ENCODE measurements at regions not wholly inside any gene's neighbourhood (a gene's known extent, or its start where the extent isn't known, plus 50 kb on each side); places are given as distances from the start of the nearest gene placed in this dataset.
A peak's percentile ranks its signal among the peaks of the same experiment; 100 is the strongest.

DNA sequence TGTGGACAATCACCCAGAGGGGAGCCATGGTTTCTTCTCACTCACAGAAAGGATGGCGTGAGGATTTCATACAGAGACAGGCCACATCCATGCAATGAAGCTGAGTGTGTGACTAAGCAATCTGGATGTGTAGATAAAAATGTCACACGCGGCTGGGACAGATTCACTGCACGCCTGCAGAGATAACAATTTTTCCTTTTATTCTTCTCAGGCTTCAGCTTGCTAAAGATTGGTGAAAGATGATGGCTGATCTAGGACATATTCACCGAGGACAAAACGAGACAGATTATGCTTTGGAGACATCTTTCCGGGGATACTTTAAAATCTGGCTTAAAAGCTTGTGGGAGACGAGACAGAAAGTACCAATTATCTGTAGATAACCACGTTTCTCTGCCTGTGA, 313.9 kb upstream of the TRPC7 start:
- no peak overlapping the region for H3K4me3 ChIP-seq
- intact Hi-C loops (cut with DNase I; ENCODE audit: low total_unique reads) = no loop called here
- no peak overlapping the region for H3K27ac ChIP-seq
- no peaks in the 10 kb centered on the region for H3K36me3 ChIP-seq
- ATAC-seq (no peak), DNase-seq (no peak)
- no peaks in the 10 kb centered on the region for H3K9me3 ChIP-seq
- no peaks in the 10 kb centered on the region for H3K4me1 ChIP-seq
- H3K27me3 ChIP-seq = no peaks in the 10 kb centered on the region
- TF ChIP-seq, protein P1, sequence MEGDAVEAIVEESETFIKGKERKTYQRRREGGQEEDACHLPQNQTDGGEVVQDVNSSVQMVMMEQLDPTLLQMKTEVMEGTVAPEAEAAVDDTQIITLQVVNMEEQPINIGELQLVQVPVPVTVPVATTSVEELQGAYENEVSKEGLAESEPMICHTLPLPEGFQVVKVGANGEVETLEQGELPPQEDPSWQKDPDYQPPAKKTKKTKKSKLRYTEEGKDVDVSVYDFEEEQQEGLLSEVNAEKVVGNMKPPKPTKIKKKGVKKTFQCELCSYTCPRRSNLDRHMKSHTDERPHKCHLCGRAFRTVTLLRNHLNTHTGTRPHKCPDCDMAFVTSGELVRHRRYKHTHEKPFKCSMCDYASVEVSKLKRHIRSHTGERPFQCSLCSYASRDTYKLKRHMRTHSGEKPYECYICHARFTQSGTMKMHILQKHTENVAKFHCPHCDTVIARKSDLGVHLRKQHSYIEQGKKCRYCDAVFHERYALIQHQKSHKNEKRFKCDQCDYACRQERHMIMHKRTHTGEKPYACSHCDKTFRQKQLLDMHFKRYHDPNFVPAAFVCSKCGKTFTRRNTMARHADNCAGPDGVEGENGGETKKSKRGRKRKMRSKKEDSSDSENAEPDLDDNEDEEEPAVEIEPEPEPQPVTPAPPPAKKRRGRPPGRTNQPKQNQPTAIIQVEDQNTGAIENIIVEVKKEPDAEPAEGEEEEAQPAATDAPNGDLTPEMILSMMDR (IDR thresholded peaks at IDR 0.05 in 4 of 5, conservative IDR thresholded peaks at IDR 0.05 in 1 of 5) = no peak
- TF ChIP-seq POLR2A (IDR thresholded peaks at IDR 0.05) = no peak
- in situ Hi-C loops (cut with MboI; ENCODE audit: low sequenced_read_pairs in 4 of 4) = no loop called here

DNA sequence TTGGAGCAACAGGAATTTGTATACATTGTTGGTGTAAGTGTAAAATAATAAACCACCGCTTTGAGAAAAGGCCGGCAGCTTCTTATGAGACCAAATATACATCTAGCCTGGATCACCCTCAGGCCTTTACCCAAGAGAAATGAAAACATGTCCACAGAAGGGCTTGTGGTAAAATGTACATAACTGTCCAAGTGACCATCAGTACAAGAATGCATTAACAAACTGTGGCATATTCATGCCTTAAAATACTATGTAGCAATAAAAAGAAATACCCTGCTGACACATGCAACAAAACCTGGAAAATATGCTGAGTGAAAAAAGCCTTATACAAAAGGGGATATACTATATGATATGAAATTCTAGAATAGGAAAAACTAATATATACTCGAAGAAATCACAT, 311.9 kb upstream of the TRPC7 start:
- in situ Hi-C loops (cut with MboI; ENCODE audit: low sequenced_read_pairs in 4 of 4) = no loop called here
- no peak for TF ChIP-seq POLR2A (IDR thresholded peaks at IDR 0.05)
- ATAC-seq = no peak

DNA sequence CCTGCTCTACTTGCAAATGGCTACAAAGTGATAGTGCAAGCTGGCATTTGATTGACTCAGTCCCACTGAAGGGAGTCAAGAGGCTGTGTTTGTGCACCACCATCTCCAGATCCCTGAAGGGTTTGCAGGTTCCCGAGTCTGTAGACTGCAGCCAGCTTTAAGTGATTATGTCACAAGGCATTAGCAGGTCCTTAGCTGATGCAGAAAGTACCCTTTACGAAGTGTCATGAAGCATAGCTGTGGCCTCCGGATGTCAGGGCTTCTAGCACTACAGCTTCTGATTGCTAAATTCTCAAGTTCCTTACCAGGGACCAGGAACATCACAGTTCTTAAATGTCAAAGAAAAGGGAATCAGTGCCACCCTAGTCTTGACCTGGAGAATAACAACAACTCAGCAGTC, 311.3 kb upstream of the TRPC7 start:
- ATAC-seq (no peak), DNase-seq (no peak)
- in situ Hi-C loops (cut with MboI; ENCODE audit: low sequenced_read_pairs in 4 of 4) (no loop called here), intact Hi-C loops (cut with DNase I; ENCODE audit: low total_unique reads) (no loop called here)
- H3K4me3 ChIP-seq = no peak overlapping the region
- H3K27me3 ChIP-seq = no peaks in the 10 kb centered on the region
- no peak for TF ChIP-seq POLR2A (IDR thresholded peaks at IDR 0.05)
- H3K36me3 ChIP-seq = no peaks in the 10 kb centered on the region
- H3K27ac ChIP-seq = no peak overlapping the region
- H3K4me1 ChIP-seq = no peaks in the 10 kb centered on the region
- H3K9me3 ChIP-seq = no peaks in the 10 kb centered on the region

More for the DNA sequence above, 311.9 kb upstream of the TRPC7 start:
- Histone ChIP-seq H3K9me3 (no peaks in the 10 kb centered on the region), H3K27ac (no peak overlapping the region), H3K4me3 (no peak overlapping the region), H3K27me3 (no peaks in the 10 kb centered on the region), H3K4me1 (no peaks in the 10 kb centered on the region), H3K36me3 (no peaks in the 10 kb centered on the region)
- no peak for DNase-seq
- intact Hi-C loops (cut with DNase I; ENCODE audit: low total_unique reads) = no loop called here

DNA sequence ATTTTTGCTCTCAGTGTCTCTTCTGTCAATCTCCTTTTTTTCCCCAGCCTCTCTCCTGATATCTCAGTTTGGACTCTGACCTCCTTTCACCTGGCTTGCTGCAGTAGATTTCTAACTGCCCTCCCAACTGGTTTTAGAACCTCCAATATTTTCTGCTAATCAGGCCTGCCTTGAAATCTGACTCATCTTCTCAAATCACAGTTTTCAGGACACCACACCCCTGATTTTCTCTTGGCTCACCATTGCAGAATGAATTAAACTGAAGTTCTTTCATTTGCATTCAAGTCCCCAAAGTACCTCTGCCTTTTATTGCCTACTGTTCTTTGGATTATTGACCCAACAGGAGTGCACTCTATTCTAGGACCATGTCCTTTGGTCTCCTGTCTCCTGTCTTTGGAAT, 310.4 kb upstream of the TRPC7 start:
- Histone ChIP-seq H3K27me3 (no peaks in the 10 kb centered on the region), H3K9me3 (no peaks in the 10 kb centered on the region), H3K4me1 (no peaks in the 10 kb centered on the region), H3K36me3 (no peaks in the 10 kb centered on the region), H3K4me3 (no peak overlapping the region), H3K27ac (no peak overlapping the region)
- no peak for ATAC-seq
- no peak for DNase-seq
- intact Hi-C loops (cut with DNase I; ENCODE audit: low total_unique reads) = no loop called here
- in situ Hi-C loops (cut with MboI; ENCODE audit: low sequenced_read_pairs in 4 of 4) = no loop called here
- TF ChIP-seq, protein P1 (IDR thresholded peaks at IDR 0.05 in 4 of 5, conservative IDR thresholded peaks at IDR 0.05 in 1 of 5) = no peak
- no peak for TF ChIP-seq POLR2A (IDR thresholded peaks at IDR 0.05)

DNA sequence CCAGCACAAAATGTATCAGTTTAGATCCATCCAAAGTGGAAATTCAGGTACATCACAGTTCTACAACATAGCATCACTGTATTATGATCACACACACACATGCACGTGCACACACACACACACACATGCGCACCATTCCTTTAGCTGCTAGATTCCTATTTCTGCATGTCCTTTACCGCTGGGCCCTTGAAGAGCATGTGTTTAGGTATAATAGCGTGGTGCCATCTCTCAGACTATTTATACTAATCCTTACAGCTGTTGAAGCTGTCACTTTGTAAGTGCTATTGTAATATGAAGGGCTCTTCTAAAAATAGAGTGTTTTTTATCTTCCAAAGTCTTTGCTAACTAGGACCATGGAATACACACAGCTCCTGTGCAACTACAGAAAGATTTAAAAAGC, 308.8 kb upstream of the TRPC7 start:
- intact Hi-C loops (cut with DNase I; ENCODE audit: low total_unique reads) = no loop called here
- peak in 1 of 2 donors; percentile 66 for ATAC-seq

DNA sequence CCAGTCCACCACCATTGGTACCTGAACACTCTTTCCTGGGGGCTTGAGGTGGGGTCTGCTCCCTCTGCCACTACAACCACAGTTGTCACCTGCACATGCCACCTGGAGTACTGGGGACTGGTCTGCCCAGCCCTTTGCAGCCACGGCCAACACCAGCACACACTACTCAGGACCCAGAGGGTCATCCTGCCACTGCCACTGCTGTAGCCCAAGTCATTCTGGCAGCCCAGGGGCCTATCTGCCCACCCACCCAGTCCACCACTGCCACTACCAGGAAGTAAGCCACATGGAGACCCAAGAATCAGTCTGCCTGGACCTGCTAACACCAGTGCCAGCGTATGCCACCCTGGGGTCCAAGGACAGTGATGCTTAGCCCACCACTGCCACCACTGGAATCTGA, 302.4 kb upstream of the TRPC7 start:
- in situ Hi-C loops (cut with MboI; ENCODE audit: low sequenced_read_pairs in 4 of 4) = no loop called here
- Histone ChIP-seq H3K4me3 (no peak overlapping the region), H3K27ac (no peak overlapping the region), H3K9me3 (no peaks in the 10 kb centered on the region), H3K27me3 (no peaks in the 10 kb centered on the region), H3K4me1 (no peaks in the 10 kb centered on the region), H3K36me3 (no peaks in the 10 kb centered on the region)
- no peak for TF ChIP-seq POLR2A (IDR thresholded peaks at IDR 0.05)
- TF ChIP-seq, protein P1 (IDR thresholded peaks at IDR 0.05 in 4 of 5, conservative IDR thresholded peaks at IDR 0.05 in 1 of 5) = no peak
- intact Hi-C loops (cut with DNase I; ENCODE audit: low total_unique reads) = no loop called here
- ATAC-seq (no peak), DNase-seq (no peak)

More for the DNA sequence above, 308.8 kb upstream of the TRPC7 start:
- Histone ChIP-seq H3K27ac (no peak overlapping the region), H3K27me3 (no peaks in the 10 kb centered on the region), H3K36me3 (no peaks in the 10 kb centered on the region), H3K4me1 (no peaks in the 10 kb centered on the region), H3K4me3 (no peak overlapping the region), H3K9me3 (no peaks in the 10 kb centered on the region)
- in situ Hi-C loops (cut with MboI; ENCODE audit: low sequenced_read_pairs in 4 of 4) = no loop called here
- no peak for DNase-seq
- TF ChIP-seq POLR2A (IDR thresholded peaks at IDR 0.05) = no peak
- TF ChIP-seq, protein P1 (IDR thresholded peaks at IDR 0.05 in 4 of 5, conservative IDR thresholded peaks at IDR 0.05 in 1 of 5) = no peak
